GM12878 (cell line): ENCODE measurements at regions not wholly inside any gene's neighbourhood (a gene's known extent, or its start where the extent isn't known, plus 50 kb on each side); places are given as distances from the start of the nearest gene placed in this dataset.

Experiments used
- ATAC-seq: fragments of 200-7000 bp; cut with Tn5 transposase; 3 replicates; pipeline ENCODE4 v1.9.1; 2020; ENCODE audit warnings: mild to moderate bottlenecking, moderate library complexity
- BruUV-seq: library from RNA; stranded (reverse); fragments of 400-500 nt; replicated peaks from 2 replicates; lab custom pipeline; 2021; lab: Mats Ljungman, UMichigan
- CTCF ChIA-PET: fragments of 300-600 bp; sonication (Branson Sonifier 250); formaldehyde crosslinking; extraction: SDS; loops from one replicate; lab custom pipeline; 2021; ENCODE audit warnings: inconsistent platforms; lab: Yijun Ruan, JAX
- POLR2A ChIA-PET: fragments of 350-600 bp; formaldehyde crosslinking; extraction: SDS; loops from one replicate; lab custom pipeline; 2021; ENCODE audit warnings: inconsistent platforms; lab: Charles Lee
- RAD21 ChIA-PET: fragments of 300-600 bp; sonication (Branson Sonifier 250); formaldehyde crosslinking; loops from one replicate; lab custom pipeline; 2023; ENCODE audit warnings: antibody characterized with exemption; ENCODE audit not compliant: unreplicated experiment; lab: Charles Lee
- SMC1A ChIA-PET: fragments of 300-600 bp; sonication (Branson Sonifier 250); formaldehyde crosslinking; loops from one replicate; lab custom pipeline; 2023; ENCODE audit not compliant: unreplicated experiment, uncharacterized antibody; lab: Charles Lee
- DNase-seq: peaks from one replicate; pipeline ENCODE4 v3.0.0-alpha.2; 2011; ENCODE audit warnings: low read depth, low spot score
- FAIRE-seq: peaks from 3 replicates; lab custom pipeline; 2011; peaks lifted over from hg19 to GRCh38; lab: Jason Lieb, UNC
- H2AFZ ChIP-seq: 2 replicates; pipeline ENCODE4 v1.6.0; 2011; ENCODE audit warnings: low read depth, low read length, control low read depth; ENCODE audit not compliant: control insufficient read depth
- H3K27ac ChIP-seq: 2 replicates; pipeline ENCODE4 v1.5.1; 2011; ENCODE audit warnings: control low read depth; ENCODE audit not compliant: control insufficient read depth, insufficient read depth
- H3K27me3 ChIP-seq, 2 experiments: replicated peaks in 1 of 2; 2 replicates each; pipeline versions ENCODE4 v1.6.0 to v1.6.1; 2011; ENCODE audit warnings: low read length in 1 of 2; ENCODE audit not compliant: control insufficient read depth in 2 of 2, insufficient read depth in 2 of 2
- H3K36me3 ChIP-seq, 2 experiments: 2 replicates each; pipeline ENCODE4 v1.5.1; 2011; ENCODE audit warnings: low read length in 1 of 2; ENCODE audit not compliant: control insufficient read depth in 2 of 2, insufficient read depth in 2 of 2
- H3K4me1 ChIP-seq: 2 replicates; pipeline ENCODE4 v1.6.1; 2011; ENCODE audit warnings: mild to moderate bottlenecking, low read length, moderate library complexity, mixed read lengths; ENCODE audit not compliant: control insufficient read depth, insufficient read depth
- H3K4me2 ChIP-seq: 2 replicates; pipeline ENCODE4 v1.6.0; 2011; ENCODE audit warnings: control low read depth; ENCODE audit not compliant: control insufficient read depth, insufficient read depth
- H3K4me3 ChIP-seq: fragments of 200-600 bp; sonication (generic); 2 replicates; pipeline ENCODE4 v1.5.1; 2016
- H3K79me2 ChIP-seq: 2 replicates; pipeline ENCODE4 v1.6.0; 2011; ENCODE audit warnings: low read length; ENCODE audit not compliant: control insufficient read depth, insufficient read depth
- H3K9ac ChIP-seq: 2 replicates; pipeline ENCODE4 v1.8.0; 2011; ENCODE audit warnings: low read length, control low read depth, mixed read lengths; ENCODE audit not compliant: control insufficient read depth, insufficient read depth
- H3K9me3 ChIP-seq: replicated peaks from 3 replicates; pipeline ENCODE4 v1.5.1; 2011; ENCODE audit warnings: mild to moderate bottlenecking, low read length; ENCODE audit not compliant: control insufficient read depth, insufficient read depth
- H4K20me1 ChIP-seq: 2 replicates; pipeline ENCODE4 v1.6.0; 2011; ENCODE audit not compliant: control insufficient read depth, insufficient read depth
- ATF7 ChIP-seq: fragments of 450-650 bp; IDR thresholded peaks from 2 replicates; pipeline ENCODE4 v1.6.1; 2016; ENCODE audit warnings: low read depth, mild to moderate bottlenecking
- BACH1 ChIP-seq: fragments of 450-650 bp; IDR thresholded peaks from 2 replicates; pipeline ENCODE4 v1.6.1; 2017; ENCODE audit warnings: mild to moderate bottlenecking, borderline replicate concordance
- HDGF ChIP-seq: fragments of 450-650 bp; IDR thresholded peaks from 2 replicates; pipeline ENCODE4 v1.6.1; 2016; ENCODE audit warnings: antibody characterized with exemption
- HSF1 ChIP-seq: fragments of 150-350 bp; IDR thresholded peaks from 2 replicates; pipeline ENCODE4 v1.6.1; 2014; ENCODE audit warnings: mild to moderate bottlenecking, low read depth, low read length
- MYC ChIP-seq: IDR thresholded peaks from 2 replicates; pipeline ENCODE4 v1.6.1; 2011; ENCODE audit warnings: mild to moderate bottlenecking, low read length, moderate library complexity, inconsistent platforms; ENCODE audit not compliant: insufficient read depth, insufficient replicate concordance, insufficient read length, severe bottlenecking
- PAX5 ChIP-seq: IDR thresholded peaks from 2 replicates; pipeline ENCODE4 v1.6.1; 2011; ENCODE audit warnings: low read depth, low read length, borderline replicate concordance
- PBX3 ChIP-seq: IDR thresholded peaks from 2 replicates; pipeline ENCODE4 v1.6.1; 2011; ENCODE audit warnings: mild to moderate bottlenecking, low read depth, low read length, moderate library complexity; ENCODE audit not compliant: insufficient replicate concordance
- SIX5 ChIP-seq: IDR thresholded peaks from 2 replicates; pipeline ENCODE4 v1.6.1; 2011; ENCODE audit warnings: mild to moderate bottlenecking, low read depth, low read length, moderate library complexity; ENCODE audit not compliant: severe bottlenecking
- SKIL ChIP-seq: fragments of 450-650 bp; IDR thresholded peaks from 2 replicates; pipeline ENCODE4 v1.6.1; 2017; ENCODE audit warnings: mild to moderate bottlenecking, low read depth, inconsistent platforms; ENCODE audit not compliant: poor library complexity, severe bottlenecking
- STAT1 ChIP-seq: fragments of 450-650 bp; conservative IDR thresholded peaks from 2 replicates; pipeline ENCODE4 v1.6.1; 2014; ENCODE audit warnings: antibody characterized with exemption, mild to moderate bottlenecking
- ZBTB33 ChIP-seq: fragments of 450-650 bp; IDR thresholded peaks from 2 replicates; pipeline ENCODE4 v1.6.1; 2017; ENCODE audit warnings: mild to moderate bottlenecking
- WGBS: methylation state at CpG from one replicate; pipeline ENCODE4 v1.1.6; 2016; ENCODE audit warnings: low lambda C conversion rate; ENCODE audit not compliant: insufficient replicate concordance, insufficient coverage; ENCODE audit errors: missing lambda C conversion rate; 5-methylcytosine and 5-hydroxymethylcytosine counted together
- in situ Hi-C: fragments of 300-500 bp; cut with MboI; formaldehyde crosslinking; loops from 9 replicates; pipeline ENCODE4 v1.14.3; 2018; ENCODE audit warnings: mixed read lengths
- intact Hi-C: fragments of 100-400 bp; cut with micrococcal nuclease; formaldehyde crosslinking; loops from one replicate; pipeline ENCODE4 v1.14.2; 2022; ENCODE audit not compliant: unreplicated experiment

- Histone ChIP-seq H4K20me1 (no peaks in the 10 kb centered on the region), H3K9ac (no peak overlapping the region), H3K79me2 (no peaks in the 10 kb centered on the region), H3K4me3 (no peak overlapping the region), H3K4me1 (no peaks in the 10 kb centered on the region), H3K27ac (no peak overlapping the region), H2AFZ (no peak overlapping the region), H3K27me3 (no peaks in the 10 kb centered on the region), H3K4me2 (no peak overlapping the region), H3K9me3 (no peaks in the 10 kb centered on the region; the same call in 2 of the 3 replicates), H3K36me3 (no peaks in the 10 kb centered on the region)
- ATAC-seq (no peak), DNase-seq (no peak), FAIRE-seq (no peak)
- no peak for TF ChIP-seq PAX5
- TF ChIP-seq SIX5 = no peak
- no peak for TF ChIP-seq HDGF
- no peak for TF ChIP-seq ATF7
- no peak for TF ChIP-seq BACH1
- no peak for TF ChIP-seq ZBTB33
- TF ChIP-seq STAT1 = no peak
- no peak for TF ChIP-seq MYC
- TF ChIP-seq SKIL = no peak
- no peak for TF ChIP-seq PBX3
- TF ChIP-seq HSF1 = no peak
- ChIA-PET SMC1A (interaction anchor here (0.7 to 1.5 kb wide), 3 partner anchors 9 to 15 kb away, joined by 3 to 5 read pairs (median 3); no protein-coding TSS in a partner anchor), RAD21 (interaction anchor here (0.6 to 1.6 kb wide), 2 partner anchors 13 to 426 kb away, joined by 4 read pairs; no protein-coding TSS in a partner anchor), CTCF (interaction anchor here (0.9 to 1.3 kb wide), 3 partner anchors 10 to 284 kb away, joined by 3 to 4 read pairs (median 3); no protein-coding TSS in a partner anchor), POLR2A (no interaction called here)
- intact Hi-C loops = no loop called here
- no TSS peak for BruUV-seq
- in situ Hi-C loops = no loop called here
- WGBS = 0% methylated on average over 1 of the region's 1 CpG
Measured at GRCh38 chr2:150140777-150141176, 346.7 kb downstream of the RND3 start.
